HCT116 (cell line): ENCODE measurements at regions not wholly inside any gene's neighbourhood (a gene's known extent, or its start where the extent isn't known, plus 50 kb on each side); places are given as distances from the start of the nearest gene placed in this dataset.
"Not testable (repeated sequence)": the region's sequence is repeated elsewhere in the genome, so short reads cannot be mapped to it uniquely, and the experiment has no call there.

Source experiments
- ATAC-seq: fragments of 200-7000 bp; cut with Tn5 transposase; 2 replicates; pipeline ENCODE4 v1.9.1; 2020; ENCODE audit warnings: mild to moderate bottlenecking, moderate library complexity
- BruUV-seq: library from RNA; stranded (reverse); fragments of 400-500 nt; replicated peaks from 2 replicates; lab custom pipeline; 2021; lab: Mats Ljungman, UMichigan
- CTCF ChIA-PET: fragments of 300-600 bp; sonication (Branson Sonifier 250); formaldehyde crosslinking; loops from one replicate; lab custom pipeline; 2021; ENCODE audit warnings: antibody characterized with exemption; lab: Charles Lee
- POLR2A ChIA-PET: fragments of 300-600, 350-600 bp; sonication (Branson Sonifier 250); formaldehyde crosslinking; loops from one replicate; lab custom pipeline; 2021; ENCODE audit warnings: antibody characterized with exemption; lab: Charles Lee
- RAD21 ChIA-PET, 2 experiments: fragments of 300-600 bp; sonication (Branson Sonifier 250); formaldehyde crosslinking; loops; one replicate each; lab custom pipeline; 2023; ENCODE audit warnings: low total read pairs in 2 of 2; ENCODE audit not compliant: uncharacterized antibody in 2 of 2, unreplicated experiment in 2 of 2, low non-redundant PET in 1 of 2; lab: Charles Lee
- DNase-seq: peaks from one replicate; pipeline ENCODE4 v3.0.0-alpha.2; 2010; ENCODE audit warnings: low read depth, low spot score
- H2AFZ ChIP-seq: fragments of 200-600 bp; shearing (Covaris generic), sonication (generic); 2 replicates; pipeline ENCODE4 v1.6.1; 2017; ENCODE audit warnings: low read depth, mixed run types, mixed read lengths, antibody characterized with exemption, low read length; ENCODE audit not compliant: poor library complexity, severe bottlenecking
- H3K27ac ChIP-seq: 2 replicates; pipeline ENCODE4 v1.5.1; 2012; ENCODE audit warnings: low read depth, low read length
- H3K27me3 ChIP-seq: fragments of 200-600 bp; sonication (generic); 2 replicates; pipeline ENCODE4 v1.6.1; 2016; ENCODE audit warnings: mixed run types, low read length, mixed read lengths; ENCODE audit not compliant: insufficient read depth
- H3K36me3 ChIP-seq, 2 experiments: fragments of 200-500 bp in 1 of 2; fragments of 200-600 bp in 1 of 2; sonication (Bioruptor generic) in 1 of 2; sonication (generic) in 1 of 2; 2 replicates each; pipeline versions ENCODE4 v1.5.1 to v1.6.1; 2014 to 2016; ENCODE audit warnings: low read length in 2 of 2, inconsistent platforms in 1 of 2, mixed read lengths in 1 of 2, mixed run types in 1 of 2; ENCODE audit not compliant: insufficient read depth in 2 of 2, control insufficient read depth in 1 of 2
- H3K4me1 ChIP-seq, 2 experiments: fragments of 200-600 bp in 1 of 2; sonication (generic) in 1 of 2; 2 replicates each; pipeline versions ENCODE4 v1.5.1 to v1.6.1; 2012 to 2017; ENCODE audit warnings: low read length in 2 of 2, inconsistent platforms in 1 of 2, mild to moderate bottlenecking in 1 of 2, mixed read lengths in 1 of 2, mixed run types in 1 of 2, moderate library complexity in 1 of 2; ENCODE audit not compliant: insufficient read depth in 2 of 2, control insufficient read depth in 1 of 2
- H3K4me2 ChIP-seq: fragments of 200-600 bp; sonication (generic); 2 replicates; pipeline ENCODE4 v1.6.1; 2017; ENCODE audit warnings: mixed run types, low read length, mixed read lengths
- H3K4me3 ChIP-seq, 2 experiments: fragments of 200-600 bp in 1 of 2; sonication (generic) in 1 of 2; replicated peaks in 1 of 2; 2 replicates each; pipeline ENCODE4 v1.5.1; 2011 to 2016; ENCODE audit warnings: low read length in 2 of 2, control low read depth in 1 of 2, low read depth in 1 of 2, mild to moderate bottlenecking in 1 of 2, mixed read lengths in 1 of 2, mixed run types in 1 of 2
- H3K79me2 ChIP-seq: fragments of 200-600 bp; sonication (generic); 2 replicates; pipeline ENCODE4 v1.6.1; 2017; ENCODE audit warnings: mild to moderate bottlenecking, mixed run types, low read length, moderate library complexity, mixed read lengths; ENCODE audit not compliant: insufficient read depth
- H3K9ac ChIP-seq: fragments of 200-600 bp; sonication (generic); 2 replicates; pipeline ENCODE4 v1.6.1; 2016; ENCODE audit warnings: low read length, mixed read lengths
- H3K9me2 ChIP-seq: fragments of 200-600 bp; sonication (generic), shearing (Covaris generic); 2 replicates; pipeline ENCODE4 v1.6.1; 2017; ENCODE audit warnings: mixed run types, mild to moderate bottlenecking, moderate library complexity; ENCODE audit not compliant: insufficient read depth
- H3K9me3 ChIP-seq, 2 experiments: fragments of 200-500 bp in 1 of 2; fragments of 200-600 bp in 1 of 2; sonication (Bioruptor generic) in 1 of 2; sonication (generic) in 1 of 2; 2 replicates each; pipeline ENCODE4 v1.6.1; 2014 to 2017; ENCODE audit warnings: low read length in 2 of 2, mixed read lengths in 2 of 2, inconsistent platforms in 1 of 2, low read depth in 1 of 2, mild to moderate bottlenecking in 1 of 2, mixed run types in 1 of 2, moderate library complexity in 1 of 2; ENCODE audit not compliant: control insufficient read depth in 1 of 2, insufficient read depth in 1 of 2
- H4K20me1 ChIP-seq: fragments of 200-600 bp; sonication (generic), shearing (Covaris generic); 2 replicates; pipeline ENCODE4 v1.6.1; 2017; ENCODE audit warnings: mixed run types, mild to moderate bottlenecking, moderate library complexity; ENCODE audit not compliant: insufficient read depth
- CBX3 ChIP-seq: IDR thresholded peaks from 2 replicates; pipeline ENCODE4 v1.6.1; 2012; ENCODE audit warnings: low read depth
- ELF1 ChIP-seq: IDR thresholded peaks from 2 replicates; pipeline ENCODE4 v1.6.1; 2012; ENCODE audit warnings: low read depth, borderline replicate concordance
- EZH2 ChIP-seq: fragments of 200-600 bp; sonication (generic); IDR thresholded peaks from 2 replicates; pipeline ENCODE4 v1.6.1; 2017; ENCODE audit warnings: antibody characterized with exemption, mixed run types
- FOSL1 ChIP-seq: IDR thresholded peaks from 2 replicates; pipeline ENCODE4 v1.6.1; 2012; ENCODE audit warnings: low read depth
- RAD21 ChIP-seq: IDR thresholded peaks from 2 replicates; pipeline ENCODE4 v1.6.1; 2012; ENCODE audit warnings: low read depth, mild to moderate bottlenecking
- SRF ChIP-seq: IDR thresholded peaks from 2 replicates; pipeline ENCODE4 v1.6.1; 2012; ENCODE audit warnings: low read depth
- TCF7L2 ChIP-seq: IDR thresholded peaks from 2 replicates; pipeline ENCODE4 v1.7.0; 2011; ENCODE audit warnings: borderline replicate concordance, inconsistent platforms; ENCODE audit not compliant: insufficient read depth, insufficient read length; ENCODE audit errors: extremely low read depth
- YY1 ChIP-seq: IDR thresholded peaks from 2 replicates; pipeline ENCODE4 v1.6.1; 2011; ENCODE audit warnings: low read length, low read depth, moderate library complexity, mild to moderate bottlenecking; ENCODE audit not compliant: insufficient replicate concordance; ENCODE audit errors: extremely low read depth
- ZFX ChIP-seq: fragments of 450-650 bp; IDR thresholded peaks from 2 replicates; pipeline ENCODE4 v1.6.1; 2017
- intact Hi-C: fragments of 100-400 bp; cut with micrococcal nuclease; formaldehyde crosslinking; loops from 2 replicates; pipeline ENCODE4 v1.10.0; 2022
- TF ChIP-seq, protein P1 (sequence below): IDR thresholded peaks from 2 replicates; pipeline ENCODE4 v1.6.1; 2012
- TF ChIP-seq, protein P2 (sequence below): IDR thresholded peaks from 2 replicates; pipeline ENCODE4 v1.6.1; 2012; ENCODE audit warnings: low read depth

DNA sequence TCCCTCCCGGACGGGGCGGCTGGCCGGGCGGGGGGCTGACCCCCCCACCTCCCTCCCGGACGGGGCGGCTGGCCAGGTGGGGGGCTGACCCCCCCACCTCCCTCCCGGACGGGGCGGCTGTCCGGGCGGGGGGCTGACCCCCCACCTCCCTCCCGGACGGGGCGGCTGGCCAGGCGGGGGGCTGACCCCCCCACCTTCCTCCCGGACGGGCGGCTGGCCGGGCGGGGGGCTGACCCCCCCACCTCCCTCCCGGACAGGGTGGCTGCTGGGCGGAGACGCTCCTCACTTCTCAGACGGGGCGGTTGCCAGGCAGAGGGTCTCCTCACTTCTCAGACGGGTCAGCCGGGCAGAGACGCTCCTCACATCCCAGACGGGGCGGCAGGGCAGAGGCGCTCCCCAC lies 168.5 kb upstream of the SPRED2 start:
- H3K36me3 ChIP-seq, POLR2A ChIA-PET, RAD21 ChIA-PET, H3K4me2 ChIP-seq, DNase-seq, H3K27me3 ChIP-seq, H3K9me2 ChIP-seq, H3K4me3 ChIP-seq, ATAC-seq, H3K9me3 ChIP-seq, H3K9ac ChIP-seq, H3K79me2 ChIP-seq, CTCF ChIA-PET, intact Hi-C loops, H4K20me1 ChIP-seq, H3K27ac ChIP-seq, H2AFZ ChIP-seq, BruUV-seq: not testable (repeated sequence)
- peaks cover 5 to 11% of the 10 kb centered on the region in 2 experiments; a peak in 3 of 4 replicates for H3K4me1 ChIP-seq

DNA sequence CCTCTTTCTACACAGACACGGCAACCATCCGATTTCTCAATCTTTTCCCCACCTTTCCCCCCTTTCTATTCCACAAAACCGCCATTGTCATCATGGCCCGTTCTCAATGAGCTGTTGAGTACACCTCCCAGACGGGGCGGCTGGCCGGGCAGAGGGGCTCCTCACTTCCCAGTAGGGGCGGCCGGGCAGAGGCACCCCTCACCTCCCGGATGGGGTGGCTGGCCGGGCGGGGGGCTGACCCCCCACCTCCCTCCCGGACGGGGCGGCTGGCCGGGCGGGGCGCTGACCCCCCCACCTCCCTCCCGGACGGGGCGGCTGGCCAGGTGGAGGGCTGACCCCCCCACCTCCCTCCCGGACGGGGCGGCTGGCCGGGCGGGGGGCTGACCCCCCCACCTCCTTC lies 168.0 kb upstream of the SPRED2 start:
- H3K27ac ChIP-seq, H3K9me3 ChIP-seq, H3K9me2 ChIP-seq, H3K27me3 ChIP-seq, ATAC-seq, H3K4me3 ChIP-seq, H2AFZ ChIP-seq, intact Hi-C loops, RAD21 ChIA-PET, DNase-seq, POLR2A ChIA-PET, CTCF ChIA-PET, H4K20me1 ChIP-seq, BruUV-seq, H3K79me2 ChIP-seq, H3K36me3 ChIP-seq, H3K9ac ChIP-seq, H3K4me2 ChIP-seq: not testable (repeated sequence)
- H3K4me1 ChIP-seq, result peaks cover 5 to 11% of the 10 kb centered on the region in 2 experiments; a peak in 3 of 4 replicates

DNA sequence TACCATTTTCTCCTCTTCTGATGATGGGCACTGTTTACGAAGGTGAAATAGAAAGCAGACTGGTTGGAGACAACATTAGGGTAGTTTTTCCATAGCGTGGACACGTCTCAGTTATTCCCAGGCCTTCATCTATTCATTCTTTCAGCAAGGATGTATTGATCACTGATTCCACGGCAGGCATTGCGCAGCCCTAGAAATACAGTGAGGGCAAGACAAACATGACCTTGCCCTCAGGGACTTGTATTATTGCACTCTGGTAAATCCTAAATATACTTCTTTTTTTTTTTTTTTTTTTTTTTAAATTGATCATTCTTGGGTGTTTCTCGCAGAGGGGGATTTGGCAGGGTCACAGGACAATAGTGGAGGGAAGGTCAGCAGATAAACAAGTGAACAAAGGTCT lies 167.3 kb upstream of the SPRED2 start:
- no peak overlapping the region for H3K27ac ChIP-seq
- peaks cover 5 to 10% of the 10 kb centered on the region in 2 experiments; a peak in 3 of 4 replicates for H3K4me1 ChIP-seq
- H3K4me3 ChIP-seq, result no peak overlapping the region
- no peaks in the 10 kb centered on the region for H3K36me3 ChIP-seq
- BruUV-seq, result no TSS peak
- no peaks in the 10 kb centered on the region for H3K79me2 ChIP-seq
- no peaks in the 10 kb centered on the region; the same call in 1 of the 2 replicates for H3K9me2 ChIP-seq
- no peak overlapping the region for H3K4me2 ChIP-seq
- DNase-seq, result no peak
- H2AFZ ChIP-seq, result no peak overlapping the region
- intact Hi-C loops, result no loop called here
- POLR2A ChIA-PET, result no interaction called here
- H4K20me1 ChIP-seq, result no peaks in the 10 kb centered on the region
- CTCF ChIA-PET, result no interaction called here
- no peaks in the 10 kb centered on the region for H3K27me3 ChIP-seq
- H3K9ac ChIP-seq, result no peak overlapping the region
- RAD21 ChIA-PET, result no interaction called here
- ATAC-seq, result no peak
- no peaks in the 10 kb centered on the region for H3K9me3 ChIP-seq
- TF ChIP-seq ELF1 (no peak), SRF (no peak), YY1 (no peak), ZFX (no peak), RAD21 (no peak), FOSL1 (no peak), EZH2 (no peak), TCF7L2 (no peak), CBX3 (no peak)
- TF ChIP-seq, protein P1, sequence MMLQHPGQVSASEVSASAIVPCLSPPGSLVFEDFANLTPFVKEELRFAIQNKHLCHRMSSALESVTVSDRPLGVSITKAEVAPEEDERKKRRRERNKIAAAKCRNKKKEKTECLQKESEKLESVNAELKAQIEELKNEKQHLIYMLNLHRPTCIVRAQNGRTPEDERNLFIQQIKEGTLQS, result no peak
- TF ChIP-seq, protein P2, sequence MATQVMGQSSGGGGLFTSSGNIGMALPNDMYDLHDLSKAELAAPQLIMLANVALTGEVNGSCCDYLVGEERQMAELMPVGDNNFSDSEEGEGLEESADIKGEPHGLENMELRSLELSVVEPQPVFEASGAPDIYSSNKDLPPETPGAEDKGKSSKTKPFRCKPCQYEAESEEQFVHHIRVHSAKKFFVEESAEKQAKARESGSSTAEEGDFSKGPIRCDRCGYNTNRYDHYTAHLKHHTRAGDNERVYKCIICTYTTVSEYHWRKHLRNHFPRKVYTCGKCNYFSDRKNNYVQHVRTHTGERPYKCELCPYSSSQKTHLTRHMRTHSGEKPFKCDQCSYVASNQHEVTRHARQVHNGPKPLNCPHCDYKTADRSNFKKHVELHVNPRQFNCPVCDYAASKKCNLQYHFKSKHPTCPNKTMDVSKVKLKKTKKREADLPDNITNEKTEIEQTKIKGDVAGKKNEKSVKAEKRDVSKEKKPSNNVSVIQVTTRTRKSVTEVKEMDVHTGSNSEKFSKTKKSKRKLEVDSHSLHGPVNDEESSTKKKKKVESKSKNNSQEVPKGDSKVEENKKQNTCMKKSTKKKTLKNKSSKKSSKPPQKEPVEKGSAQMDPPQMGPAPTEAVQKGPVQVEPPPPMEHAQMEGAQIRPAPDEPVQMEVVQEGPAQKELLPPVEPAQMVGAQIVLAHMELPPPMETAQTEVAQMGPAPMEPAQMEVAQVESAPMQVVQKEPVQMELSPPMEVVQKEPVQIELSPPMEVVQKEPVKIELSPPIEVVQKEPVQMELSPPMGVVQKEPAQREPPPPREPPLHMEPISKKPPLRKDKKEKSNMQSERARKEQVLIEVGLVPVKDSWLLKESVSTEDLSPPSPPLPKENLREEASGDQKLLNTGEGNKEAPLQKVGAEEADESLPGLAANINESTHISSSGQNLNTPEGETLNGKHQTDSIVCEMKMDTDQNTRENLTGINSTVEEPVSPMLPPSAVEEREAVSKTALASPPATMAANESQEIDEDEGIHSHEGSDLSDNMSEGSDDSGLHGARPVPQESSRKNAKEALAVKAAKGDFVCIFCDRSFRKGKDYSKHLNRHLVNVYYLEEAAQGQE, result no peak
